ENCODE measurements at regions not wholly inside any gene's neighbourhood (a gene's known extent, or its start where the extent isn't known, plus 50 kb on each side); places are given as distances from the start of the nearest gene placed in this dataset.

GRCh38 chr5:25066239-25066638 lies 421.5 kb upstream of the CDH10 start:
- Histone ChIP-seq H3K36me3 (no peaks in the 10 kb centered on the region), H3K27me3 (no peaks in the 10 kb centered on the region), H3K4me3 (no peak overlapping the region), H3K9me3 (peaks cover 0 to 7% (median 0%) of the 10 kb centered on the region in 11 donors), H3K4me1 (no peaks in the 10 kb centered on the region), H3K27ac (no peak overlapping the region)
- WGBS, 2 donors: 91 to 98% methylated on average over 1 of the region's 1 CpG
- intact Hi-C loops (cut with DNase I): no loop called here
- no peak for ATAC-seq
- DNase-seq: no peak
- TF ChIP-seq CTCF (IDR thresholded peaks at IDR 0.05): no peak

GRCh38 chr5:25064306-25064705 lies 419.5 kb upstream of the CDH10 start:
- Histone ChIP-seq H3K9me3 (peaks cover 0 to 20% (median 0%) of the 10 kb centered on the region in 11 donors), H3K4me3 (no peak overlapping the region), H3K27me3 (no peaks in the 10 kb centered on the region), H3K4me1 (no peaks in the 10 kb centered on the region), H3K36me3 (no peaks in the 10 kb centered on the region), H3K27ac (no peak overlapping the region)
- DNase-seq: no peak
- WGBS, 2 donors: 77 to 82% methylated on average over 5 of the region's 5 CpGs
- TF ChIP-seq CTCF (IDR thresholded peaks at IDR 0.05): no peak
- no peak for ATAC-seq
- intact Hi-C loops (cut with DNase I): no loop called here

GRCh38 chr5:25060575-25060974 lies 415.8 kb upstream of the CDH10 start:
- peaks cover 0 to 26% (median 0%) of the 10 kb centered on the region in 11 donors for H3K9me3 ChIP-seq
- no peak for DNase-seq
- ATAC-seq: no peak
- WGBS, 2 donors: 71 to 77% methylated on average over 2 of the region's 2 CpGs
- H3K27ac ChIP-seq: no peak overlapping the region
- no peaks in the 10 kb centered on the region for H3K27me3 ChIP-seq
- no peaks in the 10 kb centered on the region for H3K36me3 ChIP-seq
- no peak overlapping the region for H3K4me3 ChIP-seq
- no peaks in the 10 kb centered on the region for H3K4me1 ChIP-seq
- no peak for TF ChIP-seq CTCF (IDR thresholded peaks at IDR 0.05)
- intact Hi-C loops (cut with DNase I): no loop called here

- intact Hi-C loops (cut with DNase I): no loop called here
- no peak for TF ChIP-seq CTCF (IDR thresholded peaks at IDR 0.05)
- Histone ChIP-seq H3K27me3 (no peaks in the 10 kb centered on the region), H3K4me3 (no peak overlapping the region), H3K36me3 (no peaks in the 10 kb centered on the region), H3K9me3 (peaks cover 0 to 25% (median 0%) of the 10 kb centered on the region in 11 donors), H3K27ac (no peak overlapping the region), H3K4me1 (no peaks in the 10 kb centered on the region)
- ATAC-seq: no peak
- no peak for DNase-seq
Observed at GRCh38 chr5:25056836-25057235, 412.1 kb upstream of the CDH10 start.

GRCh38 chr5:25033658-25034057 lies 388.9 kb upstream of the CDH10 start:
- no peak for ATAC-seq
- H3K36me3 ChIP-seq: no peaks in the 10 kb centered on the region
- no peaks in the 10 kb centered on the region for H3K4me1 ChIP-seq
- H3K9me3 ChIP-seq: peaks cover 0 to 23% (median 0%) of the 10 kb centered on the region in 11 donors
- no peak for DNase-seq
- H3K27ac ChIP-seq: no peak overlapping the region
- no peaks in the 10 kb centered on the region for H3K27me3 ChIP-seq
- intact Hi-C loops (cut with DNase I): no loop called here
- WGBS, 2 donors: 47 to 52% methylated on average over 3 of the region's 3 CpGs
- no peak overlapping the region for H3K4me3 ChIP-seq
- no peak for TF ChIP-seq CTCF (IDR thresholded peaks at IDR 0.05)

Measured in heart right ventricle (tissue), 16 donors.